ENCODE measurements at regions not wholly inside any gene's neighbourhood (a gene's known extent, or its start where the extent isn't known, plus 50 kb on each side); places are given as distances from the start of the nearest gene placed in this dataset.

- ATAC-seq, result no peak
- no peak for DNase-seq
Measured at GRCh38 chr2:167900435-167901114, 346.8 kb downstream of the STK39 start.

GRCh38 chr2:167898340-167898739 lies 349.1 kb downstream of the STK39 start:
- ATAC-seq, result no peak
- no peak for DNase-seq
- intact Hi-C loops (cut with DNase I), result no loop called here

More at GRCh38 chr2:167900435-167901114, 346.8 kb downstream of the STK39 start:
- intact Hi-C loops (cut with DNase I), result no loop called here

- intact Hi-C loops (cut with DNase I), result no loop called here
- ATAC-seq, result no peak
- no peak for DNase-seq
Measured at GRCh38 chr2:167891841-167892240, 355.6 kb downstream of the STK39 start.

GRCh38 chr2:167890739-167891138 lies 356.7 kb downstream of the STK39 start:
- DNase-seq, result no peak
- ATAC-seq, result no peak
- intact Hi-C loops (cut with DNase I), result no loop called here

GRCh38 chr2:167880415-167880814 lies 367.0 kb downstream of the STK39 start:
- intact Hi-C loops (cut with DNase I), result no loop called here
- no peak for ATAC-seq
- DNase-seq, result no peak

- ATAC-seq, result no peak
Measured at GRCh38 chr2:167875529-167875928, 371.9 kb downstream of the STK39 start.

GRCh38 chr2:167874812-167875211 lies 372.6 kb downstream of the STK39 start:
- DNase-seq, result no peak
- no peak for ATAC-seq
- intact Hi-C loops (cut with DNase I), result no loop called here

More at GRCh38 chr2:167875529-167875928, 371.9 kb downstream of the STK39 start:
- DNase-seq, result no peak
- intact Hi-C loops (cut with DNase I), result no loop called here

GRCh38 chr2:167871286-167871685 lies 376.1 kb downstream of the STK39 start:
- DNase-seq (no peak), ATAC-seq (no peak)
- intact Hi-C loops (cut with DNase I), result no loop called here

- DNase-seq, result no peak
- intact Hi-C loops (cut with DNase I), result no loop called here
- no peak for ATAC-seq
Measured at GRCh38 chr2:167869200-167869599, 378.2 kb downstream of the STK39 start.

GRCh38 chr2:167863377-167863776 lies 384.0 kb downstream of the STK39 start:
- ATAC-seq, result no peak
- DNase-seq, result no peak
- intact Hi-C loops (cut with DNase I), result no loop called here

GRCh38 chr2:167862782-167863181 lies 384.6 kb downstream of the STK39 start:
- intact Hi-C loops (cut with DNase I), result no loop called here
- DNase-seq (no peak), ATAC-seq (no peak)

GRCh38 chr2:167862296-167862695 lies 385.1 kb downstream of the STK39 start:
- no peak for ATAC-seq
- intact Hi-C loops (cut with DNase I), result no loop called here
- DNase-seq, result no peak

GRCh38 chr2:167861574-167862193 lies 385.7 kb downstream of the STK39 start:
- intact Hi-C loops (cut with DNase I), result no loop called here
- DNase-seq, result no peak
- no peak for ATAC-seq

GRCh38 chr2:167860082-167860481 lies 387.3 kb downstream of the STK39 start:
- no peak for ATAC-seq
- DNase-seq, result no peak
- intact Hi-C loops (cut with DNase I), result no loop called here

GRCh38 chr2:167859676-167860075 lies 387.7 kb downstream of the STK39 start:
- ATAC-seq (no peak), DNase-seq (no peak)
- intact Hi-C loops (cut with DNase I), result no loop called here

- ATAC-seq (no peak), DNase-seq (no peak)
- intact Hi-C loops (cut with DNase I), result no loop called here
Measured at GRCh38 chr2:167858086-167858485, 389.3 kb downstream of the STK39 start.

GRCh38 chr2:167857416-167857815 lies 390.0 kb downstream of the STK39 start:
- DNase-seq (no peak), ATAC-seq (no peak)
- intact Hi-C loops (cut with DNase I), result no loop called here

- DNase-seq (no peak), ATAC-seq (no peak)
- intact Hi-C loops (cut with DNase I), result no loop called here
Measured at GRCh38 chr2:167856190-167856589, 391.2 kb downstream of the STK39 start.

GRCh38 chr2:167855211-167855610 lies 392.2 kb downstream of the STK39 start:
- intact Hi-C loops (cut with DNase I), result no loop called here
- no peak for DNase-seq
- no peak for ATAC-seq

GRCh38 chr2:167853717-167854116 lies 393.7 kb downstream of the STK39 start:
- no peak for DNase-seq
- no peak for ATAC-seq
- intact Hi-C loops (cut with DNase I), result no loop called here

- no peak for ATAC-seq
- intact Hi-C loops (cut with DNase I), result no loop called here
Measured at GRCh38 chr2:167851876-167852275, 395.5 kb downstream of the STK39 start.

More at GRCh38 chr2:167851876-167852275, 395.5 kb downstream of the STK39 start:
- no peak for DNase-seq

All from left cardiac atrium (tissue), 4 donors.